MM.1S (cell line): ENCODE measurements at regions not wholly inside any gene's neighbourhood (a gene's known extent, or its start where the extent isn't known, plus 50 kb on each side); places are given as distances from the start of the nearest gene placed in this dataset.

Experiments used
- EZH2 ChIP-seq: fragments of 300-600 bp; sonication (generic); optimal IDR thresholded peaks from 2 replicates; pipeline ENCODE3; 2017; ENCODE audit warnings: low read depth, mild to moderate bottlenecking, antibody characterized with exemption, low read length, mixed read lengths
- EZH2phosphoT487 ChIP-seq: fragments of 300-600 bp; sonication (generic); IDR thresholded peaks from 2 replicates; pipeline ENCODE4 v1.6.1; 2018; ENCODE audit warnings: antibody characterized with exemption, low read length
- TF ChIP-seq, protein P1 (sequence below): fragments of 300-600 bp; sonication (generic); IDR thresholded peaks from 2 replicates; pipeline ENCODE4 v1.5.1; 2016; ENCODE audit warnings: antibody characterized with exemption, low read length, mixed read lengths

DNA sequence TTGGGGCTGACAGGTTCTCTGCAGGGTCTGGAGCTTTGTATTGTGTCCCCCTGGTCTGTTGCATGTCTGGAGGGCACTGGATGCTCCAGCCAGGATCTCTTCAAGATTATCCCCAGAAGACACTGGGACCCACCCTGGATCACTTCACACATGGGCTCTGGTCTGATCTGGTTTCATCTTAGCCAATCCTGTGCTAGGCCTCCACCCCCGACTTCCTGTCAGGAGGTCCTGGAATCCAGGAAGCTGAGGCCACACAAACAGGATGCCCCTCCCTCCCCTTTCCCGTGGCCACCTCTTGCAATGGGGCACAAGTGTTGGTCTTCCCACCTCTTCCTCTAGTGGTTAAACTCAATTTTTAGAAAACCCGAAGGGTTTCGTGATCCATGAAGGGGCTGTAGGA lies 242.6 kb upstream of the MVB12B start:
- TF ChIP-seq EZH2 (no peak), EZH2phosphoT487 (no peak)
- TF ChIP-seq, protein P1, sequence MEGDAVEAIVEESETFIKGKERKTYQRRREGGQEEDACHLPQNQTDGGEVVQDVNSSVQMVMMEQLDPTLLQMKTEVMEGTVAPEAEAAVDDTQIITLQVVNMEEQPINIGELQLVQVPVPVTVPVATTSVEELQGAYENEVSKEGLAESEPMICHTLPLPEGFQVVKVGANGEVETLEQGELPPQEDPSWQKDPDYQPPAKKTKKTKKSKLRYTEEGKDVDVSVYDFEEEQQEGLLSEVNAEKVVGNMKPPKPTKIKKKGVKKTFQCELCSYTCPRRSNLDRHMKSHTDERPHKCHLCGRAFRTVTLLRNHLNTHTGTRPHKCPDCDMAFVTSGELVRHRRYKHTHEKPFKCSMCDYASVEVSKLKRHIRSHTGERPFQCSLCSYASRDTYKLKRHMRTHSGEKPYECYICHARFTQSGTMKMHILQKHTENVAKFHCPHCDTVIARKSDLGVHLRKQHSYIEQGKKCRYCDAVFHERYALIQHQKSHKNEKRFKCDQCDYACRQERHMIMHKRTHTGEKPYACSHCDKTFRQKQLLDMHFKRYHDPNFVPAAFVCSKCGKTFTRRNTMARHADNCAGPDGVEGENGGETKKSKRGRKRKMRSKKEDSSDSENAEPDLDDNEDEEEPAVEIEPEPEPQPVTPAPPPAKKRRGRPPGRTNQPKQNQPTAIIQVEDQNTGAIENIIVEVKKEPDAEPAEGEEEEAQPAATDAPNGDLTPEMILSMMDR = no peak
